Testis (tissue), 2 donors: ENCODE measurements at regions not wholly inside any gene's neighbourhood (a gene's known extent, or its start where the extent isn't known, plus 50 kb on each side); places are given as distances from the start of the nearest gene placed in this dataset.
"Not testable (repeated sequence)": the region's sequence is repeated elsewhere in the genome, so short reads cannot be mapped to it uniquely, and the experiment has no call there.

Experiments used
- DNase-seq: peaks from one replicate; pipeline ENCODE4 v3.0.0-alpha.2; 2019
- H3K27ac ChIP-seq, 2 donors: fragments of 200-600 bp; sonication (generic); one replicate each; pipeline ENCODE4 v1.5.1; 2019
- H3K27me3 ChIP-seq: fragments of 200-600 bp; sonication (generic); one replicate; pipeline ENCODE4 v1.5.1; 2019
- H3K36me3 ChIP-seq: fragments of 200-600 bp; sonication (generic); one replicate; pipeline ENCODE4 v1.5.1; 2017; ENCODE audit warnings: low read depth; ENCODE audit errors: missing control alignments
- H3K4me1 ChIP-seq: fragments of 200-600 bp; sonication (generic); one replicate; pipeline ENCODE4 v1.5.1; 2019
- H3K4me3 ChIP-seq, 2 donors: fragments of 200-600 bp; sonication (generic); one replicate each; pipeline ENCODE4 v1.5.1; 2017 to 2019
- H3K9me3 ChIP-seq: fragments of 200-600 bp; sonication (generic); one replicate; pipeline ENCODE4 v1.5.1; 2017
- POLR2A ChIP-seq: fragments of 450-650 bp; IDR thresholded peaks from one replicate; pipeline ENCODE4 v1.6.1; 2017; ENCODE audit warnings: antibody characterized with exemption, mild to moderate bottlenecking, moderate library complexity
- WGBS, 2 donors: methylation state at CpG; one replicate each; pipeline ENCODE4 v1.1.5; 2018; 5-methylcytosine and 5-hydroxymethylcytosine counted together
- intact Hi-C: fragments of 100-400 bp; cut with DNase I; formaldehyde crosslinking; loops from one replicate; pipeline ENCODE4 v1.15.1; 2023; ENCODE audit warnings: low total_unique reads
- TF ChIP-seq, protein P1 (sequence below), 3 experiments: fragments of 450-650 bp in 2 of 3; fragments of 200-600 bp in 1 of 3; sonication (generic) in 1 of 3; IDR thresholded peaks; one replicate each; pipeline ENCODE4 v1.5.1; 2016 to 2019; ENCODE audit warnings: antibody characterized with exemption in 3 of 3, mild to moderate bottlenecking in 2 of 3, moderate library complexity in 1 of 3

- intact Hi-C loops: no loop called here
- DNase-seq: no peak
Observed at GRCh38 chr13:87333599-87333998, 337.6 kb upstream of the SLITRK5 start.

DNA sequence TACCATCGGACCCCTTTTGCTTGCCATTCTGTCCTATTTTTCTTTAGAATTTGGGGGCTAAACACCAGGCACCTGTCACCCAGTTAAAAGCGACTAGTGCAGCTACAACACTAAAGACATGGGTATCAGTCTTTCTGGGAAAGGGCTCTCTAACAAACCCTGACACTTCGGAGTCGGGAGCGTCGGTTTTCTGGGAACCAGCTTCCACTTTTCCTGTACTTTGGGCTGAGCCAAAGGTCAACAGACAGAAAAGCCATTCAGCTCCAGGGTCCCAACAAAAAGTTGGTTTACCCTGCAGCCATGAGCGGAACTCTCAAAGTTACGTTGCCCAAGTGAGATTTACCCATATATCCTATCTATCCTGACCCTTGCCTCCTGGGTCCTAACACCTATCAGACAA, 337.0 kb upstream of the SLITRK5 start:
- Histone ChIP-seq H3K27me3 (no peaks in the 10 kb centered on the region), H3K36me3 (no peaks in the 10 kb centered on the region), H3K9me3 (no peaks in the 10 kb centered on the region), H3K4me3 (no peak overlapping the region), H3K27ac (no peak overlapping the region), H3K4me1 (no peaks in the 10 kb centered on the region)
- 90 to 94% methylated on average over 8 of the region's 8 CpGs for WGBS, 2 donors
- TF ChIP-seq POLR2A: no peak
- TF ChIP-seq, protein P1, sequence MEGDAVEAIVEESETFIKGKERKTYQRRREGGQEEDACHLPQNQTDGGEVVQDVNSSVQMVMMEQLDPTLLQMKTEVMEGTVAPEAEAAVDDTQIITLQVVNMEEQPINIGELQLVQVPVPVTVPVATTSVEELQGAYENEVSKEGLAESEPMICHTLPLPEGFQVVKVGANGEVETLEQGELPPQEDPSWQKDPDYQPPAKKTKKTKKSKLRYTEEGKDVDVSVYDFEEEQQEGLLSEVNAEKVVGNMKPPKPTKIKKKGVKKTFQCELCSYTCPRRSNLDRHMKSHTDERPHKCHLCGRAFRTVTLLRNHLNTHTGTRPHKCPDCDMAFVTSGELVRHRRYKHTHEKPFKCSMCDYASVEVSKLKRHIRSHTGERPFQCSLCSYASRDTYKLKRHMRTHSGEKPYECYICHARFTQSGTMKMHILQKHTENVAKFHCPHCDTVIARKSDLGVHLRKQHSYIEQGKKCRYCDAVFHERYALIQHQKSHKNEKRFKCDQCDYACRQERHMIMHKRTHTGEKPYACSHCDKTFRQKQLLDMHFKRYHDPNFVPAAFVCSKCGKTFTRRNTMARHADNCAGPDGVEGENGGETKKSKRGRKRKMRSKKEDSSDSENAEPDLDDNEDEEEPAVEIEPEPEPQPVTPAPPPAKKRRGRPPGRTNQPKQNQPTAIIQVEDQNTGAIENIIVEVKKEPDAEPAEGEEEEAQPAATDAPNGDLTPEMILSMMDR (IDR thresholded peaks at IDR 0.05): no peak
- intact Hi-C loops: no loop called here
- no peak for DNase-seq

More at GRCh38 chr13:87333599-87333998, 337.6 kb upstream of the SLITRK5 start:
- Histone ChIP-seq H3K9me3 (no peaks in the 10 kb centered on the region), H3K36me3 (no peaks in the 10 kb centered on the region), H3K27me3 (no peaks in the 10 kb centered on the region), H3K4me3 (no peak overlapping the region), H3K27ac (no peak overlapping the region), H3K4me1 (no peaks in the 10 kb centered on the region)
- WGBS, 2 donors: 73 to 87% methylated on average over 5 of the region's 5 CpGs
- no peak for TF ChIP-seq POLR2A
- TF ChIP-seq, protein P1 (IDR thresholded peaks at IDR 0.05): no peak

DNA sequence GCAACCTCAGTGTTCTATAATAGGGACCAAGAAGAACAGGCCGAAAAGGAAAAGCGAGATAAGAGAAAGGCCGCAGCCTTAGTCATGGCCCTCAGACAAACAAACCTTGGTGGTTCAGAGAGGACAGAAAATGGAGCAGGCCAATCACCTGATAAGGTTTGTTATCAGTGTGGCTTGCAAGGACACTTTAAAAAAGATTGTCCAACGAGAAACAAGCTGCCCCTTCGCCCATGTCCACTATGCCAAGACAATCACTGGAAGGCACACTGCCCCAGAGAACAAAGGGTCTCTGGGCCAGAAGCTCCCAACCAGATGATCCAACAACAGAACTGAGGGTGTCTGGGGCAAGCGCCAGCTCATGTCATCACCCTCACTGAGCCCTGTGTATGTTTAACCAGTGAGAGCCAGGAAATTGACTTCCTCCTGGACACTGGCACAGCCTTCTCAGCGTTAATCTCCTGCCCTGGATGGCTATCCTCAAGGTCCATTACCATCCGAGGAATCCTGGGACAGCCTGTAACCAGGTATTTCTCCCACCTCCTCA, 334.8 kb upstream of the SLITRK5 start:
- DNase-seq, H3K27me3 ChIP-seq, H3K36me3 ChIP-seq, H3K9me3 ChIP-seq, H3K4me1 ChIP-seq, intact Hi-C loops, H3K27ac ChIP-seq, H3K4me3 ChIP-seq: not testable (repeated sequence)
- WGBS, 2 donors: 57 to 75% methylated on average over 6 to 8 of the region's 8 CpGs

DNA sequence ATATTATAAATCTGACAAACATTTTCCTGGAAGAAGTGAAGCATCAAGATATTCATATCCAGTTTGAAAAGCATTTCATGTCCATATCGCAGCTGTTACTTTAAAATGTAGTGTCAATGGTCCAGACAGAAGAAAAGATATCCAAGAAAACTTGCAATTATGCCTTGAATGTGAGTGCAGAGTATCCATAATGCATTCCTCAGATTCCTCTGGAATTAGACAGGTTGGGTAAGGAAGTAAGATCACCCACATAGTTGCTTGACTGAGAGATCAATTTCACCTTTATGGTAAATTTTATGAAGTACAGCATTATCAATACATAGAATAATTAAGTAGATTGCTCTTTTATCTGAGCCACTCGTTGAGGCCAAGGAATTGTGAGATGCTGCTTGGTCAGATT, 327.0 kb upstream of the SLITRK5 start:
- TF ChIP-seq, protein P1 (IDR thresholded peaks at IDR 0.05): no peak
- no peak for TF ChIP-seq POLR2A
- H3K27me3 ChIP-seq: no peaks in the 10 kb centered on the region
- no peaks in the 10 kb centered on the region for H3K36me3 ChIP-seq
- no peak overlapping the region for H3K4me3 ChIP-seq
- 65 to 70% methylated on average over 2 of the region's 2 CpGs for WGBS, 2 donors
- intact Hi-C loops: no loop called here
- no peaks in the 10 kb centered on the region for H3K9me3 ChIP-seq
- H3K27ac ChIP-seq: no peak overlapping the region
- DNase-seq: no peak
- no peaks in the 10 kb centered on the region for H3K4me1 ChIP-seq

DNA sequence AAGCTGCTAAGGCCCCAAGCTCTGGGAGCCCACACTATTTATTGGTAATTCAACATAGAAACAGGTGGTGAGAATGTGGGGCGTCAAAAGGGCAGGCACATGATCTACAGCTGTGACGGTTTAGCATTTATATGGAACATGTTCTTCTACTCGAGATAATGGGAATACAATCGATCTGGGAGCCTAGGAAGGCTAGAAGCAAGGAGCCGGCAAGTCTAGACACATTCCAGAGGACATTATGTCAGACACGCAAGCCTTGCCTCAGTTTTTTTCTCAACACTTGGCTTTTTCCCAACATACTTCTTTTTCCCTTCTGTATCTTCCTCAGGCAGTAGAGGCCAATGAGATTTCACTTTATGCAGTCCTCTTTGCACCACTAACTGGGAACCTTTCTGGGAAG, 315.7 kb upstream of the SLITRK5 start:
- Histone ChIP-seq H3K27me3 (no peaks in the 10 kb centered on the region), H3K4me1 (no peaks in the 10 kb centered on the region), H3K9me3 (no peaks in the 10 kb centered on the region), H3K36me3 (no peaks in the 10 kb centered on the region), H3K27ac (no peak overlapping the region), H3K4me3 (no peak overlapping the region)
- TF ChIP-seq POLR2A: no peak
- TF ChIP-seq, protein P1 (IDR thresholded peaks at IDR 0.05): no peak
- no peak for DNase-seq
- intact Hi-C loops: no loop called here
- WGBS, 2 donors: 63 to 85% methylated on average over 5 to 6 of the region's 6 CpGs
